Esophagus squamous epithelium (tissue), 5 donors: ENCODE measurements at regions not wholly inside any gene's neighbourhood (a gene's known extent, or its start where the extent isn't known, plus 50 kb on each side); places are given as distances from the start of the nearest gene placed in this dataset.

Experiments
- DNase-seq: peaks from one replicate; lab custom pipeline; 2025; lab: John Stamatoyannopoulos, UW
- H3K27ac ChIP-seq, 4 donors: fragments of 200-600 bp; sonication (generic); one replicate each; pipeline ENCODE4 v1.5.1; 2016 to 2019; ENCODE audit warnings: mild to moderate bottlenecking in 1 of 4
- H3K27me3 ChIP-seq, 4 donors: fragments of 200-600 bp; sonication (generic); 1 replicate in 3 of 4; 2 replicates in 1 of 4; pipeline versions ENCODE4 v1.5.1 to v1.6.0; 2017 to 2021; ENCODE audit warnings: antibody characterized with exemption in 1 of 4
- H3K36me3 ChIP-seq, 3 donors: fragments of 200-600 bp; sonication (generic); one replicate each; pipeline ENCODE4 v1.5.1; 2016 to 2019
- H3K4me1 ChIP-seq, 3 donors: fragments of 200-600 bp; sonication (generic); one replicate each; pipeline ENCODE4 v1.5.1; 2017 to 2019
- H3K4me3 ChIP-seq, 4 donors: fragments of 200-600 bp; sonication (generic); 1 replicate in 3 of 4; 2 replicates in 1 of 4; pipeline ENCODE4 v1.5.1; 2016 to 2019; ENCODE audit warnings: mild to moderate bottlenecking in 2 of 4, moderate library complexity in 1 of 4
- H3K9me3 ChIP-seq, 3 donors: fragments of 200-600 bp; sonication (generic); one replicate each; pipeline ENCODE4 v1.5.1; 2016 to 2019
- CTCF ChIP-seq, 6 experiments: fragments of 450-650 bp in 4 of 6; fragments of 200-600 bp in 2 of 6; sonication (generic) in 2 of 6; IDR thresholded peaks; one replicate each; pipeline ENCODE4 v1.5.1; 2016 to 2019; ENCODE audit warnings: antibody characterized with exemption in 6 of 6, mild to moderate bottlenecking in 4 of 6, moderate library complexity in 4 of 6
- POLR2A ChIP-seq, 4 donors: fragments of 450-650 bp; IDR thresholded peaks; one replicate each; pipeline ENCODE4 v1.6.1; 2017; ENCODE audit warnings: antibody characterized with exemption in 4 of 4, mild to moderate bottlenecking in 4 of 4, moderate library complexity in 3 of 4
- WGBS, 2 donors: methylation state at CpG; one replicate each; pipeline ENCODE4 v1.1.5; 2018; 5-methylcytosine and 5-hydroxymethylcytosine counted together
- intact Hi-C: fragments of 100-400 bp; cut with DNase I; formaldehyde crosslinking; loops from one replicate; pipeline ENCODE4 v1.15.0; 2022
- donor health status: DM: yes; HTN: yes; CAD: no.

DNA sequence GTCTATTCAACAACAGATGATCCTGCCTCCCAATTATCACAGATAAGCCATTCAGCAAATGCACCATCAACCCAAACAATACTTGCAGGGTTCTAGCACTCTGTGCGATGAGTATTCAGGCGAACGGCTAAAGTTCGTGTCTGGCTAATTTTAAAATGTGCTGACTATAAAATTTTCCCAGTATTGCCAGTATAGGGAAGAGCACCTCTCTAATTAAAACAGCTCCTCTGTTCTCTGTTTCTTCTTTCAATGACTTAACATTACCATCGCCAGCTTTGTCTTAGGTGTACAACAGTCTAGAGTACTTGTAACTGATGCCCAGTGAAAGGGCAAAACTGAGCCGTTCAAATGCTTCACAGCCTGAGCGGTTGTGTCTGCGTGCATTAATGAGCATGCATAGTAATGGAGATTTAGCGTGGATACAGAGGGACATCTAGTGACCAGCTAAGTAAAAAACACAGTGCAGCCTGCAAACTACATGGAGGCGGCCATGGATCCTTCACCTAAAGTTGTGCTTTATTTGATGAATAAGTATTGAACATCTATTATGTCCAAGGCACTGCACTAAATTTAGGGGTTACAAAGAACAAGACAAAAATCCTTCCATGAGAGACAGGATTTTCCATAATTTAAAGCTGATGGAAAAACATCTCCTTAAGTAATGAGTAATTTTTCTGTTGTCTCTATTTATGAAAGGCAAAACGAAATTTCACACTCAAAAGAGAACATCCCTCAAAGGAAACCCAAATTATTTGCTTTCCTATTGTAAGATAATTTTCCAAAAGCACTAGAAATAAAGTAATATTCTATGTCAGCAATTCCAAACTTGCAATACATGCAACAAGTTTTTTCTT is 120.0 kb downstream of the SETD4 start:
- H3K27ac ChIP-seq, result no peak overlapping the region
- peak overlapping the region in 1 of 4 donors; percentile 10 for H3K4me3 ChIP-seq
- no peaks in the 10 kb centered on the region for H3K36me3 ChIP-seq
- 26 to 34% methylated on average over 11 of the region's 11 CpGs for WGBS, 2 donors
- no peaks in the 10 kb centered on the region for H3K9me3 ChIP-seq
- H3K27me3 ChIP-seq, result peaks cover 0 to 5% (median 0%) of the 10 kb centered on the region in 4 donors
- no peak for DNase-seq
- H3K4me1 ChIP-seq, result no peaks in the 10 kb centered on the region
- TF ChIP-seq CTCF (IDR thresholded peaks at IDR 0.05) (peak in 5 of 6 experiments; percentile 43 to 70 (median 56)), POLR2A (IDR thresholded peaks at IDR 0.05) (no peak)
- intact Hi-C loops, result no loop called here

DNA sequence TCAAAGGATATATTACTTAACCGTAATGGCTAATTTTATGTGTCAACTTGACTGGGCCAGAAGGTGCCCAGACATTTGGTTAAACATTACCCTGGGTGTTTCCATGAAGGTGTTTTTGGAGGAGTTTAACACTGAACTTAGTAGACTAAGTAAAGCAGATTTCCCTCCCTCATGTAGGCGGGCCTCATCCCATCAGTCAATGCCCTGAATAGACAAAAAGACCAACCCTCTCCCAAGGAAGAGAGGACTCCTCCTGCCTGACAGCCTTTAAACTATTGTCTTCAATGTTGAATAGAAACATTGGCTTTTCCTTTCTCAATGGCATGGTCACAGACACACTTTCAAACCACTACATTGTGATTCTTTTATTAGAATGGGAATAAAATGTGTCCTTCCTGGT is 121.9 kb downstream of the SETD4 start:
- DNase-seq, result no peak
- Histone ChIP-seq H3K4me3 (no peak overlapping the region), H3K9me3 (no peaks in the 10 kb centered on the region), H3K36me3 (no peaks in the 10 kb centered on the region), H3K27ac (no peak overlapping the region), H3K4me1 (peaks cover 0 to 4% (median 0%) of the 10 kb centered on the region in 3 donors), H3K27me3 (peaks cover 0 to 5% (median 0%) of the 10 kb centered on the region in 4 donors)
- TF ChIP-seq POLR2A (IDR thresholded peaks at IDR 0.05), result no peak
- no peak for TF ChIP-seq CTCF (IDR thresholded peaks at IDR 0.05)
- 81 to 89% methylated on average over 2 of the region's 2 CpGs for whole genome bisulfite sequencing, 2 donors
- intact Hi-C loops, result no loop called here

GRCh38 chr21:35933466-35933865 is 126.9 kb downstream of the SETD4 start:
- no peak for TF ChIP-seq POLR2A (IDR thresholded peaks at IDR 0.05)
- TF ChIP-seq CTCF (IDR thresholded peaks at IDR 0.05), result no peak
- H3K27ac ChIP-seq, result peak overlapping the region in 3 of 4 donors; percentile 4 to 38 (median 4)
- H3K9me3 ChIP-seq, result no peaks in the 10 kb centered on the region
- H3K4me1 ChIP-seq, result peaks cover 0 to 20% (median 11%) of the 10 kb centered on the region in 3 donors
- H3K27me3 ChIP-seq, result no peaks in the 10 kb centered on the region
- WGBS, 2 donors, result 7 to 12% methylated on average over 3 of the region's 3 CpGs
- no peak overlapping the region for H3K4me3 ChIP-seq
- intact Hi-C loops, result no loop called here
- no peak for DNase-seq
- no peaks in the 10 kb centered on the region for H3K36me3 ChIP-seq

DNA sequence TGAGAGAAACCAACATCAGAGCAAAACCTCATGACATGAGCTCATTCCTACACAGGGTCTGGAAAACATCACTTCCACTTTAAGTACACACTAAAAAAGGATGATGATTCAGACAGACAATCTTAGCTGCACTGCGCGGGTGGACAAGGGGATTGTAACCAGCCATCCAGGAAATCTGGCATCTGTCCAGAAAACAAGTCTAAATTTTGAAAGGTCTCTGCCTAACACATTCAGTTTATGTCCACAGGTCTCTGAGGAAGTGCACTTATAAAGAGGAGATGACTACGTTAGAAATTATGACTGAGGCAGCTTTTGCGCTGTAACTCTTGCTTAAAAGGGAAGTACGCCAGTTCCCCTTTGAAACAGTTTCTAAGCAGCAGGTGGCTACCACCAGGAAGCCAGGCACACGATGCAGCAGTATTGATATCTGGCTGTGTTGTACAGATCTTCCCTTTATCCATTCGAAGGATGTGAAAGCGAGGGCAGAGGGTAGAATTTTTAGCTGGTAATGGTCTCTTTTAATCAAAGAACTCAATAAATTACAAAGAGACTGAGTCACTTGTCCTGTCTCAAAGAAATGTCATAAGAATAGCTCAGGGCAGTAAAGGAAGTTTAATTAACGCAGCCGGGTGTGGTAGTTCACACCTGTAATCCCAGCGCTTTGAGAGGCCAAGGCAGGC is 128.0 kb downstream of the SETD4 start:
- peaks cover 0 to 20% (median 11%) of the 10 kb centered on the region in 3 donors for H3K4me1 ChIP-seq
- H3K4me3 ChIP-seq, result no peak overlapping the region
- 10 to 24% methylated on average over 10 to 11 of the region's 11 CpGs for WGBS, 2 donors
- DNase-seq, result no peak
- no peaks in the 10 kb centered on the region for H3K36me3 ChIP-seq
- peak overlapping the region in 3 of 4 donors; percentile 38 to 72 (median 62) for H3K27ac ChIP-seq
- no peaks in the 10 kb centered on the region for H3K27me3 ChIP-seq
- intact Hi-C loops, result no loop called here
- no peaks in the 10 kb centered on the region for H3K9me3 ChIP-seq
- no peak for TF ChIP-seq POLR2A (IDR thresholded peaks at IDR 0.05)
- no peak for TF ChIP-seq CTCF (IDR thresholded peaks at IDR 0.05)

- no peak overlapping the region for H3K4me3 ChIP-seq
- no peaks in the 10 kb centered on the region for H3K27me3 ChIP-seq
- H3K9me3 ChIP-seq, result no peaks in the 10 kb centered on the region
- intact Hi-C loops, result no loop called here
- no peaks in the 10 kb centered on the region for H3K36me3 ChIP-seq
- TF ChIP-seq POLR2A (IDR thresholded peaks at IDR 0.05) (no peak), CTCF (IDR thresholded peaks at IDR 0.05) (no peak)
- WGBS, 2 donors, result 54 to 61% methylated on average over 6 of the region's 6 CpGs
- peaks cover 6 to 29% (median 19%) of the 10 kb centered on the region in 3 donors for H3K4me1 ChIP-seq
- no peak for DNase-seq
- no peak overlapping the region for H3K27ac ChIP-seq
These were observed 130.4 kb downstream of the SETD4 start for GRCh38 chr21:35929901-35930300.
